GM23338 (cell line): ENCODE measurements at regions not wholly inside any gene's neighbourhood (a gene's known extent, or its start where the extent isn't known, plus 50 kb on each side); places are given as distances from the start of the nearest gene placed in this dataset.
A peak's percentile ranks its signal among the peaks of the same experiment; 100 is the strongest.

Experiments used
- ATAC-seq: fragments of 200-7000 bp; cut with Tn5 transposase; 3 replicates; pipeline ENCODE4 v1.9.1; 2020
- DNase-seq: peaks from one replicate; pipeline ENCODE4 v3.0.0-alpha.2; 2015; ENCODE audit warnings: low spot score
- H2AFZ ChIP-seq: fragments of 200-600 bp; sonication (generic); 2 replicates; pipeline ENCODE4 v1.8.0; 2016; ENCODE audit warnings: antibody characterized with exemption, mild to moderate bottlenecking, moderate library complexity
- H3F3A ChIP-seq: fragments of 200-600 bp; sonication (generic); replicated peaks from 2 replicates; pipeline ENCODE4 v1.8.0; 2017; ENCODE audit warnings: antibody characterized with exemption, mixed run types, low read depth
- H3K27ac ChIP-seq: fragments of 200-600 bp; sonication (generic); 2 replicates; pipeline ENCODE4 v1.6.1; 2016; ENCODE audit warnings: low read depth
- H3K27me3 ChIP-seq: fragments of 200-600 bp; sonication (generic); 2 replicates; pipeline ENCODE4 v1.8.0; 2016; ENCODE audit warnings: mild to moderate bottlenecking, mixed run types, moderate library complexity; ENCODE audit not compliant: insufficient read depth
- H3K36me3 ChIP-seq: fragments of 200-600 bp; sonication (generic); 2 replicates; pipeline ENCODE4 v1.8.0; 2016; ENCODE audit warnings: mild to moderate bottlenecking; ENCODE audit not compliant: insufficient read depth
- H3K4me1 ChIP-seq: fragments of 200-600 bp; sonication (generic); 2 replicates; pipeline ENCODE4 v1.8.0; 2016; ENCODE audit warnings: mild to moderate bottlenecking, moderate library complexity; ENCODE audit not compliant: insufficient read depth
- H3K4me2 ChIP-seq: fragments of 200-600 bp; sonication (generic); 2 replicates; pipeline ENCODE4 v1.7.1; 2017; ENCODE audit warnings: mixed run types
- H3K4me3 ChIP-seq: fragments of 200-600 bp; sonication (generic); 2 replicates; pipeline ENCODE4 v1.6.1; 2016; ENCODE audit warnings: mixed run types
- H3K79me2 ChIP-seq: fragments of 200-600 bp; sonication (generic); replicated peaks from 2 replicates; pipeline ENCODE4 v1.8.0; 2017; ENCODE audit warnings: mild to moderate bottlenecking; ENCODE audit not compliant: insufficient read depth
- H3K9me2 ChIP-seq: fragments of 200-600 bp; sonication (generic); 2 replicates; pipeline ENCODE4 v1.8.0; 2017; ENCODE audit not compliant: insufficient read depth
- H4K20me1 ChIP-seq: fragments of 200-600 bp; sonication (generic); replicated peaks from 2 replicates; pipeline ENCODE4 v1.8.0; 2017; ENCODE audit warnings: mild to moderate bottlenecking; ENCODE audit not compliant: insufficient read depth
- H3K27ac Mint-ChIP-seq: 2 replicates; pipeline ENCODE4 v1.8.0; 2020; ENCODE audit warnings: inconsistent platforms, mild to moderate bottlenecking, moderate library complexity, mixed read lengths
- H3K27me3 Mint-ChIP-seq: 3 replicates; pipeline ENCODE4 v1.8.0; 2022; ENCODE audit warnings: low read depth, mild to moderate bottlenecking, moderate library complexity, mixed read lengths, inconsistent platforms; ENCODE audit not compliant: insufficient read depth, poor library complexity
- H3K36me3 Mint-ChIP-seq: 3 replicates; pipeline ENCODE4 v1.8.0; 2021; ENCODE audit warnings: low read depth, mild to moderate bottlenecking, inconsistent platforms, moderate library complexity, mixed read lengths
- H3K4me1 Mint-ChIP-seq: 3 replicates; pipeline ENCODE4 v1.8.0; 2020; ENCODE audit warnings: mild to moderate bottlenecking, inconsistent platforms, mixed read lengths
- H3K4me3 Mint-ChIP-seq: 3 replicates; pipeline ENCODE4 v1.8.0; 2021; ENCODE audit warnings: moderate library complexity, mild to moderate bottlenecking, inconsistent platforms, mixed read lengths
- H3K9me3 Mint-ChIP-seq: 3 replicates; pipeline ENCODE4 v1.8.0; 2020; ENCODE audit warnings: moderate library complexity, mild to moderate bottlenecking, inconsistent platforms, mixed read lengths
- CREB1 ChIP-seq: fragments of 250-450 bp; sonication (Bioruptor Pico); IDR thresholded peaks from 2 replicates; pipeline ENCODE4 v1.5.0; 2020; ENCODE audit warnings: low read depth, mild to moderate bottlenecking, moderate library complexity
- CTCF ChIP-seq, 2 experiments: fragments of 200-600 bp in 1 of 2; sonication (generic) in 1 of 2; conservative IDR thresholded peaks; 2 replicates each; pipeline versions ENCODE4 v1.5.1 to v1.6.1; 2016 to 2017; ENCODE audit warnings: antibody characterized with exemption in 2 of 2, low read depth in 2 of 2, mild to moderate bottlenecking in 2 of 2, moderate library complexity in 1 of 2
- ETS1 ChIP-seq: IDR thresholded peaks from 2 replicates; pipeline ENCODE4 v1.6.1; 2016; ENCODE audit warnings: antibody characterized with exemption
- EZH2 ChIP-seq: fragments of 200-600 bp; sonication (generic); IDR thresholded peaks from one replicate; pipeline ENCODE4 v1.8.0; 2017; ENCODE audit warnings: antibody characterized with exemption, mild to moderate bottlenecking, low read depth; ENCODE audit not compliant: unreplicated experiment
- EZH2phosphoT487 ChIP-seq: fragments of 200-600 bp; sonication (generic); IDR thresholded peaks from one replicate; pipeline ENCODE4 v1.8.1; 2018; ENCODE audit warnings: antibody characterized with exemption; ENCODE audit not compliant: unreplicated experiment
- JUNB ChIP-seq: IDR thresholded peaks from one replicate; pipeline ENCODE4 v1.6.1; 2016; ENCODE audit warnings: antibody characterized with exemption; ENCODE audit not compliant: unreplicated experiment
- NANOG ChIP-seq: IDR thresholded peaks from 2 replicates; pipeline ENCODE4 v1.6.1; 2016; ENCODE audit warnings: antibody characterized with exemption, borderline replicate concordance
- REST ChIP-seq: IDR thresholded peaks from one replicate; pipeline ENCODE4 v1.6.1; 2018; ENCODE audit warnings: antibody characterized with exemption; ENCODE audit not compliant: unreplicated experiment
- STAT1 ChIP-seq: IDR thresholded peaks from one replicate; pipeline ENCODE4 v1.6.1; 2016; ENCODE audit warnings: antibody characterized with exemption; ENCODE audit not compliant: unreplicated experiment
- ZNF462 ChIP-seq: fragments of 250-450 bp; sonication (Bioruptor Pico); IDR thresholded peaks from 2 replicates; pipeline ENCODE4 v1.5.0; 2020; ENCODE audit warnings: mild to moderate bottlenecking, moderate library complexity

- Histone ChIP-seq H3K27me3 (no peaks in the 10 kb centered on the region), H3K27ac (no peak overlapping the region), H4K20me1 (no peaks in the 10 kb centered on the region), H3F3A (no peaks in the 10 kb centered on the region), H3K4me3 (no peak overlapping the region), H3K4me1 (no peaks in the 10 kb centered on the region), H3K79me2 (no peaks in the 10 kb centered on the region), H2AFZ (no peak overlapping the region), H3K36me3 (no peaks in the 10 kb centered on the region), H3K9me2 (no peaks in the 10 kb centered on the region), H3K4me2 (no peak overlapping the region)
- Mint-ChIP-seq H3K27ac (no peak overlapping the region), H3K36me3 (no peaks in the 10 kb centered on the region), H3K27me3 (no peaks in the 10 kb centered on the region), H3K4me3 (no peak overlapping the region), H3K4me1 (0 out of 3 replicates have a peak, but pooled peaks cover 2% of the 10 kb centered on the region), H3K9me3 (no peaks in the 10 kb centered on the region)
- TF ChIP-seq NANOG = no peak
- no peak for TF ChIP-seq CTCF (conservative IDR thresholded peaks at IDR 0.05; ENCODE audit: low read depth in 2 of 2)
- no peak for TF ChIP-seq CREB1
- DNase-seq (no peak), ATAC-seq (no peak)
Measured at GRCh38 chr18:59758837-59759236, 61.6 kb upstream of the CCBE1 start.

- H3K27me3 ChIP-seq = no peaks in the 10 kb centered on the region
- no peaks in the 10 kb centered on the region for H3K27me3 Mint-ChIP-seq
- H3K9me2 ChIP-seq = no peaks in the 10 kb centered on the region
- ATAC-seq = no peak
- no peaks in the 10 kb centered on the region for H3K36me3 ChIP-seq
- no peak overlapping the region for H3K4me2 ChIP-seq
- no peaks in the 10 kb centered on the region for H3K79me2 ChIP-seq
- no peaks in the 10 kb centered on the region for H3K36me3 Mint-ChIP-seq
- no peak overlapping the region for H3K27ac ChIP-seq
- H3K4me3 ChIP-seq = no peak overlapping the region
- H3K4me1 Mint-ChIP-seq = 0 out of 3 replicates have a peak, but pooled peaks cover 2% of the 10 kb centered on the region
- no peaks in the 10 kb centered on the region for H3K4me1 ChIP-seq
- H3K27ac Mint-ChIP-seq = no peak overlapping the region
- DNase-seq = no peak
- no peaks in the 10 kb centered on the region for H3K9me3 Mint-ChIP-seq
- no peaks in the 10 kb centered on the region for H3F3A ChIP-seq
- peak overlapping the region; percentile 43; the same call in 1 of the 2 replicates for H2AFZ ChIP-seq
- H3K4me3 Mint-ChIP-seq = no peak overlapping the region
- no peaks in the 10 kb centered on the region for H4K20me1 ChIP-seq
- no peak for TF ChIP-seq EZH2phosphoT487
- TF ChIP-seq ETS1 = no peak
- TF ChIP-seq STAT1 = no peak
- no peak for TF ChIP-seq EZH2
- no peak for TF ChIP-seq REST
- no peak for TF ChIP-seq CREB1
- TF ChIP-seq ZNF462 (CRISPR knock-in tag) = no peak
- no peak for TF ChIP-seq JUNB
Measured at GRCh38 chr18:59758106-59758505, 60.9 kb upstream of the CCBE1 start.
